HG02798 (cell line): ENCODE measurements at regions not wholly inside any gene's neighbourhood (a gene's known extent, or its start where the extent isn't known, plus 50 kb on each side); places are given as distances from the start of the nearest gene placed in this dataset.

Source experiments
- ATAC-seq: cut with Tn5 transposase; IDR thresholded peaks from one replicate; pipeline ENCODE4 v1.9.1; 2021; ENCODE audit warnings: mild to moderate bottlenecking; ENCODE audit not compliant: unreplicated experiment, poor library complexity

GRCh38 chr20:24829649-24830370, 119.3 kb upstream of the CST7 start:
- ATAC-seq: no peak

DNA sequence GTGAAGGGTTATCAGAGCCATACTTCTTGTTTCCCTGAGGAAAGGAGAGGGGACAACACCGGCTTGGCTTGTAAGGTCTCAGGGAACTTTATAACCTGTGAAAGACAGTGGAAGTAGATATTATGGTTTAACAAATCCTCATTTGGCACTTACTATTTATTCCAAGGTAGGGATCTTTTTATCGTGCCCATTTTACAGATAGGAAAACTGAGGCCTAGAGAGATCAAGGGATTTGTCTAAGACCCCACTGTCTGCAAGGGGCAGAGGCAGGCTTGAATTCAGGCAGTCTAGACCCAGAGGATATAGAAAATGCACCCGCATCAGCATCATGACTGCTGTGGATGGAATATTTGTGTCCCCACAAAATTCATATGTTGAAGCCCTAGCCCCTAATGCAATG, 118.4 kb upstream of the CST7 start:
- ATAC-seq: no peak

- no peak for ATAC-seq
Observed at GRCh38 chr20:24831232-24831631, 117.8 kb upstream of the CST7 start.

GRCh38 chr20:24832518-24832917, 116.6 kb upstream of the CST7 start:
- no peak for ATAC-seq

DNA sequence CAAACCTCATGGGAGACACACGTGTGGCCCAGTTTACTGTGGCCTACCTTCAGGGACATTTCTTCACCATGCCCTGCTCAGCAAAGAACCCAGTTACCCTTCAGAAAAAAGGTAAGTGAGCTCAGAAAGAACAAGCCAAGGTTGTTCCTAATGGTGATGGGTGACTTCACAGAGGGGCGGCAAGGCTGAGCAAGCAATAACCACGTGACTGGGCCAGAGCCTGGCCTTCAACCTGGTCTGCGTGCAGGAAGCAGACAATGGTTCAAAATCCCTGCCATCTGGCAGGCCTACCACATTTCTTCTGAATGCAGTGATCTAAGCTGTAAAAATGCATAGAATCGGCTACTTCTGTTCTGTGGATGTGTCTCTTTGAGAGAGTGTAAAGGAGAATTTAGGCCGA, 115.5 kb upstream of the CST7 start:
- ATAC-seq: no peak

DNA sequence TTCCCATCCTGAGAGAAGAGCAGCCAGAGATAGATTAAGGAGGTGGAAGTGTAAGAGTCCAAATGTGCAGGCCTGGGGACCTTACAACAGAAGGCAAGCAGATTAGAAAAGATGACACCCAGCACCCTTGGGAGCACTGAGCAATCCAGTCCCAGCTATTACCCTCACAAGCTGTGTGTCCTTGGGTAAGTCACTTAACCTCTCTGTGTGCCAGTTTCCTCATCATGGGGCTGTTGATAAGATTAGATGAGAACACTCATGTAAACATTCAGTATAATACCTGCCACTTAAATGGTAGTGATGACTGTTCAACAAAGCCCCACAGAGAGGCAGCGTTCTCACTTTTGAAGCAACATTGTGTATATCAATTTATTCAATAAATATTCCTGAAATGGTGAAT, 114.8 kb upstream of the CST7 start:
- no peak for ATAC-seq

GRCh38 chr20:24835195-24835594, 113.9 kb upstream of the CST7 start:
- ATAC-seq: no peak

DNA sequence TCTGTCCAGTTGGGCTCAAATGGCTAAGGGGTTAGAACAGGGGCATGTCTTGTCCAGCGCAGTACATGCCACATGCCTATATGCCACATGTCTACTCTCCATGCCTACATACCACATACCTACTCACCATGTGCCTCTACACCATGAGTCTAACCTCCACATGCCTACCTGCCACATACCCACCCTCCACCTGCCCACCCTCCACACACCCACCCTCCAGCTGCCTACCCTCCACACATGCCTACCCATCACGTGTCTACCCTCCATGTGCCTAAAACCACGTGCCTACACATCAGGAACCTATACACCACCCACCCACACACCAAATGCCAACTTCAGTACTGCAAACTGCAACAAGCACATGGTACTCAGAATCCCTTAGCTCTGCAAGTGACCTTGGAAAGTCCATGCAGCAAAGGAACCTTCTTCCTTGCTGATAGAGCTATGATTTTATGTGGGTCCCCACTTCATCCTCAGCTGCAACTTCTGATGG, 113.0 kb upstream of the CST7 start:
- no peak for ATAC-seq

DNA sequence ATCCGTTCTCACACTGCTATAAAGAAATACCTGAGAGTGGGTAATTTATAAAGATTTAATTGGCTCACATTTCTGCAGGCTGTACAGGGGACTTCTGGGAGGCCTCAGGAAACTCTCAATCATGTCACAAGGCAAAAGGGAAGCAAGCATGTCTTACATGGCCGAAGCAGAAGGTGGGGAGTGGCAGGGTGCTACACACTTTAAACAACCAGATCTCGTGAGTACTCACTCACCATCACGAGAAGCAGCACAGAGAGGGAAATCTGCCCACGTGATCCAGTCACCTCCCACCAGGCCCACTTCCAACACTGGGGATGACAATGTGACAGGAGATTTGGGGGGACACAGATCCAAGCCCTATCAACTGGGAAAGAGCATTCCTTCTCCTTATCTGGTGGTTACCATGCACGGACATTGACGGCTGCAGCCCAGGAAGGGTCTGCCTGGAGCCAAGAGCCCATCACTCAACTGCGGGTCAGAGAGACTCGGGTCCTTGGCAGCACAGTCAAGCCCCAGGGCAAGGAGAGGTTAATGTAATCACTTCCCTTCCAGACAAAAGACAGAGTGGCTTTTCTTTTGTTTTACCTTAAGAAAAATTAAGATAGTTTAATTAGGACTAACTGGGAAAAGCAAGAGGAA, 112.3 kb upstream of the CST7 start:
- no peak for ATAC-seq

GRCh38 chr20:24837781-24838450, 111.2 kb upstream of the CST7 start:
- ATAC-seq: no peak

DNA sequence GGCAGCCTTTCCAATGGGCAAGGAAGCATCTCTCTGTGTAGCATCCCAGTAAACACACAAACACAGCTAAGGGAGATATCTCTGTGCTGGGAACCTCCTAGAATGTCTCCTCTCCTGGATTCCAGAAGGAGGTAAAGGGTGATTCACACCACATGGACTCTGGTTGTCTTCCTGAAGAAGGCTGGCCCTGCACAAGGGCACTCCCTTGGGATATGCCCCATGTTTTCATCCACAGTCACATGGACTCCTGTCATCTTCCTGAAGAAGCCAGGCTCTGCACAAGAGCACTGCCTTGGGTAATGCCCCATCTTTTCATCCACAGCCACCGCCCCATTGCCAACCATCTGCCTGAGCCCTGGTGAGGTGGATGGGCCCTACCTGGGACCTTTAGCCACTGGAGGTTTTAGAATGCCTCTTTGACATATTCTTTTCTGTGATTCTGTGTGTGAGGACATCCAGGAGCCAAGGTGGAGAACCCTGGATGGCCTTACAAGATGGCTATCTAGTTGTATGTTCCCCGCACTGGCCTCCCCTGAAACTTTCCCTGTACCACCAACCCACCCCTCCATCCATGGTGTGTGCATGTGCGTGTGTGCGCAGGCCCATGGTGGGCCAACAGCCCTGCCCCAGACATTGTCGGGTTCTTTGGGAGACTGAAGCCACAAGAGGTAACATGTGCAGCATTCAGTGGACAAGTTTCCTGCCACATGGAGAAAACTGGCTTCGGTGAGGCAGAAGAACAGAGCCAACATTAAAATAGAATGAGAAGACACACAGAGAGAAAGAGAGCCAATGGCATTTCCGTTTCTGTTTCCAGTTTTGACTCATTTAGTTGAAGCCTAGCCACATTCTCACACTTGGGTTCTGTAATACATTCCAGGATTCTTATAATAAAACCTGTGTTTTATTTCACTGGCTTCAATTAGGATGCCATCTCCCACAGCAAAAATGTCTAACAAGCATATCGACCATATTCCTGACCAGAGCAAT, 110.2 kb upstream of the CST7 start:
- no peak for ATAC-seq

GRCh38 chr20:24840121-24840713, 108.9 kb upstream of the CST7 start:
- no peak for ATAC-seq

DNA sequence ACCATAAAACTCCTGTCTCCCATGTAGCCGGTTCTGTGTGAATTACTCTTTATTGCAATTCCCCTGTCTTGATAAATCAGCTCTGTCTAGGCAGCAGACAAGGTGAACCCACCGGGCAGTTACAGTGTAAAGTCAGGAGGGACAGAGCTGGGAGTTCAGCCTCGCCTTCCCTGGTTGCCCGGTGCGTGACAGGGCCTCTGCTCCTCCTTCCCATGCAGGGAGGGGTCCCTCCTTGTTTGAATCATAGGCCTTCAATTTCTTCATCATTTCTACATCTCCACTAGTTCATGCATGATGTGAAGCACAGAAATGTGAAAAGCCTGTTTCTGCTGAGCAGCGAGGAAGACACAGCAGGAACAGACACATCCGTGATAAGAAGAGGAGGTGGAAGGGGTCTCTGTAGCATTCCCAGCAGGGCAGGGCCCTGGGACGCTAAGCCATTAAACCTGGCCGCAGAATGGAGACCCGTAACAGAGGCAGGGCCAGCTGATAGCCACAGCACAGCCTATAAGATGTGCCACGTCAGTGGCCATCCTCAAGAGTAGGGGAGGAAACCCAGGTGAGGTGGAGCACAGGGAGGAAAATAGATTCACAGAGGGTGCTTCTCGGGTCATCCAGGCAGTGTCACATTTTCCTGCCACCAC, 106.7 kb upstream of the CST7 start:
- no peak for ATAC-seq

- peak; percentile 93 for ATAC-seq
Observed at GRCh38 chr20:24842918-24843715, 106.0 kb upstream of the CST7 start.

DNA sequence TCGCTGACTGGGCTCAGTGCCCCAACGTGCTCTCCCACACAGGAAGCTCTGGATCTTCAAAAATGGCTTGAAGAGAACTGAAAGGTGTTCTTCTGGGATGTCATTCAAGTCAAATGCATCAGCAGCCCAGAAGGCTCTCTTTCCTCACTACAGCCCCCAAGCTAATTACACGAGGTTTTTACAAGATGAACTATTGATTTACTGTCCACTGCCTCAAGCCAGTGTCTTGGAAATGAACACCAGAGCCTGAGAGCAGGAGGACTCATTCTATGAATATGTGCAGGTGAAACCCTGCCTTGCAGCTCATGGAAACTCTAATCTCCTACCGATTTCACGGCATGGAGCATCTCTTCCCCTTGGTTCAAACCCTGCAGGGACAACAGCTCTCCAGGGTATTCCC, 98.9 kb upstream of the CST7 start:
- ATAC-seq: no peak

GRCh38 chr20:24851346-24852019, 97.6 kb upstream of the CST7 start:
- ATAC-seq: no peak

DNA sequence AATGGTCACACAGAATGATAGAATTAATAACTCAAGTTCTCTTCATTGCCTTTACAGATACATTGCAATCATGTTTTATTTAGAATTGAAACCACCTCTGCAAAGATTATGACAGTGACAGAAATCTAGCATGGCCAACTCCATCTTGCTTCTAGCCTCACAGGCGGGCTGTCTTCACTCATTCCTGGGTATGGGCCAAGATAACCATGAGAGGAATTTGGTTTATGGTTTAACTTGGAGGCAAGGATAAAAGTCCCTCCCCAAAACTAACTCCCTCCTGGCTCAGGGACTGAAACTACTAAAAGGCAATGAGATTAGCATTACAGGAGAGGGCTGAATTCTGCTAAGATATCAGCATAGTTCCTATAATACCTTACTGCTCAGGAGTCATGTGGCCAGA, 95.2 kb upstream of the CST7 start:
- no peak for ATAC-seq

DNA sequence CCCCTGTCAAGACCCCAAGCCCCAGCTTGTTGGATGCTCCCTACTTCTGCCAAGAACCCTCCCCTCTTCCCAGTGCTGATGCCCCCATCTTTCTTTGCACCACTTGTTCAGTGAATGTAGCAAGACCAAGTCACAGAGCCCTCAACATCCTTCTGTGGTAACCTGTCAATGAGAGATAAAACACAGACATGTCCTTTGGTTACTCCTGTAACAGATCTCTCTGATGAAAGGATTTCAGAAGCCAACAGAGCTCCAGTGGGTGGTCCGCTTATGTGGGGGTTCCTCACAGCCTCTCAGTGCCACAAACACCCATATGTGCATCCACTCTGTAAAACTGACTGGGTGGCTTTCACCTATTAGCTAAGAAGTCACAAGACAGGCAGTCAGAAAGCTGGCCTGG, 93.2 kb upstream of the CST7 start:
- no peak for ATAC-seq
